ENCODE measurements at regions not wholly inside any gene's neighbourhood (a gene's known extent, or its start where the extent isn't known, plus 50 kb on each side); places are given as distances from the start of the nearest gene placed in this dataset.

GRCh38 chr4:166432842-166433241 is 559.8 kb downstream of the TLL1 start:
- H3K27me3 ChIP-seq (ENCODE audit: insufficient read depth, poor library complexity, severe bottlenecking) = no peaks in the 10 kb centered on the region
- H3K4me3 ChIP-seq (replicated peaks; ENCODE audit: insufficient read depth, low read length) = no peak overlapping the region
- no peak overlapping the region for H3K27ac ChIP-seq (replicated peaks)
- no peak for TF ChIP-seq POLR2AphosphoS5 (IDR thresholded peaks at IDR 0.05; ENCODE audit: low read depth)
- DNase-seq (ENCODE audit: low read depth in 1 of 2, low spot score in 1 of 2) = no peak

GRCh38 chr4:166435449-166435848 is 562.4 kb downstream of the TLL1 start:
- H3K4me3 ChIP-seq (replicated peaks; ENCODE audit: insufficient read depth, low read length) = no peak overlapping the region
- H3K27ac ChIP-seq (replicated peaks) = no peak overlapping the region
- no peak for DNase-seq (ENCODE audit: low read depth in 1 of 2, low spot score in 1 of 2)
- TF ChIP-seq REST (IDR thresholded peaks at IDR 0.05; ENCODE audit: insufficient replicate concordance, low read depth) (no peak), SPI1 (IDR thresholded peaks at IDR 0.05; ENCODE audit: borderline replicate concordance, low read depth) (no peak), CTCF (IDR thresholded peaks at IDR 0.05; ENCODE audit: insufficient read depth, low read length) (no peak), POLR2AphosphoS5 (IDR thresholded peaks at IDR 0.05; ENCODE audit: low read depth) (no peak), GABPA (IDR thresholded peaks at IDR 0.05; ENCODE audit: low read depth) (no peak)
- H3K27me3 ChIP-seq (ENCODE audit: insufficient read depth, poor library complexity, severe bottlenecking) = no peaks in the 10 kb centered on the region

- Histone ChIP-seq H3K4me3 (replicated peaks; ENCODE audit: insufficient read depth, low read length) (no peak overlapping the region), H3K27ac (replicated peaks) (no peak overlapping the region), H3K27me3 (ENCODE audit: insufficient read depth, poor library complexity, severe bottlenecking) (no peaks in the 10 kb centered on the region)
- TF ChIP-seq SPI1 (IDR thresholded peaks at IDR 0.05; ENCODE audit: borderline replicate concordance, low read depth) = no peak
- TF ChIP-seq CTCF (IDR thresholded peaks at IDR 0.05; ENCODE audit: insufficient read depth, low read length) = no peak
- TF ChIP-seq GABPA (IDR thresholded peaks at IDR 0.05; ENCODE audit: low read depth) = no peak
- TF ChIP-seq POLR2AphosphoS5 (IDR thresholded peaks at IDR 0.05; ENCODE audit: low read depth) = no peak
- TF ChIP-seq REST (IDR thresholded peaks at IDR 0.05; ENCODE audit: insufficient replicate concordance, low read depth) = no peak
- DNase-seq (ENCODE audit: low read depth in 1 of 2, low spot score in 1 of 2) = no peak
Observed at GRCh38 chr4:166458756-166459155, 585.7 kb downstream of the TLL1 start.

DNA sequence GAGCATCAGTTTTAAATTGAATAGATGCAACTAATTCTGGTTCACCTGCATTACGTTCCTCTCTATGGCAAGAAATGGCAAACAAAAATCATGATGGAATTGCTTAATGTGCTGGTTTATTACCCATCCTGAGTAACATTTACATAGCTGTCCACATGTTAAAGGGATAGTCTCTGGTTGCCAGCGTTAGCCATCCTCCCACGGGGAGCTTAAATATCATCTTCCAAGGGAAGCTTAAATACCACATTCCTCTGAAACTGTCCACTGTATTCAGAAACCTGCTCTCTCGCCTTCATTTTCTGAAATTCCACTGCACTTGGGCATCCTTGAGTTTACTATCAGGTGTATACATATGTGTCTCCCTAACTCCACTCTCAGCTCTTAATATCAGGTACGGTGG is 586.6 kb downstream of the TLL1 start:
- no peak for TF ChIP-seq SPI1 (IDR thresholded peaks at IDR 0.05; ENCODE audit: borderline replicate concordance, low read depth)
- no peak for TF ChIP-seq CTCF (IDR thresholded peaks at IDR 0.05; ENCODE audit: insufficient read depth, low read length)
- TF ChIP-seq REST (IDR thresholded peaks at IDR 0.05; ENCODE audit: insufficient replicate concordance, low read depth) = no peak
- TF ChIP-seq GABPA (IDR thresholded peaks at IDR 0.05; ENCODE audit: low read depth) = no peak
- TF ChIP-seq POLR2AphosphoS5 (IDR thresholded peaks at IDR 0.05; ENCODE audit: low read depth) = no peak
- no peak for DNase-seq (ENCODE audit: low read depth in 1 of 2, low spot score in 1 of 2)

More for the DNA sequence above, 586.6 kb downstream of the TLL1 start:
- Histone ChIP-seq H3K4me3 (replicated peaks; ENCODE audit: insufficient read depth, low read length) (no peak overlapping the region), H3K27me3 (ENCODE audit: insufficient read depth, poor library complexity, severe bottlenecking) (no peaks in the 10 kb centered on the region), H3K27ac (replicated peaks) (no peak overlapping the region)

All from HL-60 (cell line).